ENCODE measurements at regions not wholly inside any gene's neighbourhood (a gene's known extent, or its start where the extent isn't known, plus 50 kb on each side); places are given as distances from the start of the nearest gene placed in this dataset.

- H3K27ac Mint-ChIP-seq, result no peak overlapping the region
- H3K9me3 ChIP-seq (ENCODE audit: control insufficient read depth, low read depth, low read length), result no peaks in the 10 kb centered on the region
- H3K27me3 Mint-ChIP-seq (ENCODE audit: low read depth), result no peaks in the 10 kb centered on the region
- H2BK15ac ChIP-seq (ENCODE audit: low read depth, low read length), result no peak overlapping the region
- H3K23me2 ChIP-seq (ENCODE audit: insufficient read length, low read depth, low read length, poor library complexity, severe bottlenecking), result no peaks in the 10 kb centered on the region
- no CpG with 5 or more reads among the region's 2 CpGs for WGBS (ENCODE audit: extremely low coverage, insufficient read length, low lambda C conversion rate)
- H3K4me1 ChIP-seq (ENCODE audit: insufficient read depth, low read length), result no peaks in the 10 kb centered on the region
- no peak overlapping the region for H3K4me3 Mint-ChIP-seq
- no peak overlapping the region for H3K14ac ChIP-seq (ENCODE audit: insufficient read depth, low read length)
- peaks cover 4 to 6% of the 10 kb centered on the region in 2 experiments for H3K4me1 Mint-ChIP-seq
- H3K27ac ChIP-seq (ENCODE audit: insufficient read length, low read depth, low read length), result no peak overlapping the region
- H3K4ac ChIP-seq (ENCODE audit: low read depth, low read length), result no peak overlapping the region
- H4K20me1 ChIP-seq (ENCODE audit: control insufficient read depth, insufficient read depth, insufficient read length), result no peaks in the 10 kb centered on the region
- H4K8ac ChIP-seq (replicated peaks; ENCODE audit: insufficient read length, low read depth, low read length), result no peak overlapping the region
- no peak overlapping the region for H2BK12ac ChIP-seq (ENCODE audit: insufficient read length, low read depth, low read length)
- H3K9me3 Mint-ChIP-seq, result no peaks in the 10 kb centered on the region
- no peak overlapping the region for H3T11ph ChIP-seq (ENCODE audit: low read length)
- no peaks in the 10 kb centered on the region for H3K27me3 ChIP-seq (ENCODE audit: insufficient read depth, low read length)
- no peak overlapping the region for H4K5ac ChIP-seq (ENCODE audit: insufficient read length, low read depth, low read length)
- H3K79me1 ChIP-seq (ENCODE audit: insufficient read depth, low read depth, low read length, poor library complexity, severe bottlenecking), result no peaks in the 10 kb centered on the region
- H3K9ac ChIP-seq (ENCODE audit: extremely low read depth, insufficient read length, low read length), result no peak overlapping the region
- DNase-seq, result no peak
- H2BK20ac ChIP-seq (ENCODE audit: low read depth, low read length, poor library complexity, severe bottlenecking), result no peak overlapping the region
- H2AK5ac ChIP-seq (ENCODE audit: insufficient read length, low read length), result no peak overlapping the region
- no peaks in the 10 kb centered on the region for H3K36me3 Mint-ChIP-seq (ENCODE audit: insufficient read depth in 1 of 3, low read depth in 3 of 3)
- no peak overlapping the region for H2BK120ac ChIP-seq (ENCODE audit: low read depth, low read length, poor library complexity, severe bottlenecking)
- H3K18ac ChIP-seq (ENCODE audit: insufficient read length, low read depth, low read length), result no peak overlapping the region
- H2BK5ac ChIP-seq (ENCODE audit: insufficient read length, low read length), result no peak overlapping the region
- H3K4me2 ChIP-seq (ENCODE audit: insufficient read depth, insufficient read length, low read length), result no peak overlapping the region
- H3K56ac ChIP-seq (ENCODE audit: insufficient read length, low read depth, low read length), result no peak overlapping the region
- H3K23ac ChIP-seq (ENCODE audit: insufficient read length, low read depth, low read length), result no peak overlapping the region
- no peak overlapping the region for H4K91ac ChIP-seq (ENCODE audit: insufficient read length, low read depth, low read length)
- H2AFZ ChIP-seq (ENCODE audit: low read length), result no peak overlapping the region
- no peak for TF ChIP-seq CTCF (conservative IDR thresholded peaks at IDR 0.05)
- no peaks in the 10 kb centered on the region for H3K79me2 ChIP-seq (ENCODE audit: insufficient read depth, low read length)
These were observed 68.6 kb upstream of the OTUD4 start for GRCh38 chr4:145248971-145249370.
